OCI-LY7 (cell line): ENCODE measurements at regions not wholly inside any gene's neighbourhood (a gene's known extent, or its start where the extent isn't known, plus 50 kb on each side); places are given as distances from the start of the nearest gene placed in this dataset.

ENCODE experiments used
- BruUV-seq: library from RNA; stranded (reverse); fragments of 400-500 nt; replicated peaks from 2 replicates; lab custom pipeline; 2021; lab: Mats Ljungman, UMichigan
- CTCF ChIA-PET: fragments of 300-600 bp; sonication (Branson Sonifier 250); formaldehyde crosslinking; loops from one replicate; lab custom pipeline; 2022; ENCODE audit warnings: antibody characterized with exemption; ENCODE audit not compliant: unreplicated experiment; lab: Charles Lee
- POLR2A ChIA-PET: fragments of 300-600 bp; sonication (Branson Sonifier 250); formaldehyde crosslinking; loops from one replicate; lab custom pipeline; 2022; ENCODE audit warnings: antibody characterized with exemption; lab: Charles Lee
- DNase-seq: peaks from one replicate; pipeline ENCODE4 v3.0.0-alpha.2; 2015; ENCODE audit warnings: low spot score
- H2AFZ ChIP-seq: fragments of 200-600 bp; sonication (generic), shearing (Covaris generic); 2 replicates; pipeline ENCODE4 v1.6.1; 2014; ENCODE audit warnings: mild to moderate bottlenecking, antibody characterized with exemption, low read length, moderate library complexity
- H3K27ac ChIP-seq: fragments of 200-600 bp; sonication (generic); 2 replicates; pipeline ENCODE4 v1.5.1; 2014; ENCODE audit warnings: mixed run types, low read depth, mild to moderate bottlenecking, moderate library complexity, low read length, inconsistent platforms; ENCODE audit not compliant: poor library complexity, severe bottlenecking
- H3K36me3 ChIP-seq: fragments of 200-600 bp; sonication (generic); 2 replicates; pipeline ENCODE4 v1.6.1; 2014; ENCODE audit warnings: mild to moderate bottlenecking, antibody characterized with exemption, low read length, moderate library complexity, mixed read lengths; ENCODE audit not compliant: insufficient read depth
- H3K4me1 ChIP-seq: fragments of 200-600 bp; sonication (generic); 2 replicates; pipeline ENCODE4 v1.5.1; 2014; ENCODE audit warnings: mild to moderate bottlenecking, low read length; ENCODE audit not compliant: insufficient read depth, poor library complexity, severe bottlenecking
- H3K4me2 ChIP-seq: fragments of 200-600 bp; sonication (generic); 2 replicates; pipeline ENCODE4 v1.6.1; 2014; ENCODE audit warnings: mild to moderate bottlenecking, low read length
- H3K4me3 ChIP-seq: fragments of 200-600 bp; sonication (generic); 2 replicates; pipeline ENCODE4 v1.5.1; 2014; ENCODE audit warnings: mild to moderate bottlenecking, low read depth, low read length; ENCODE audit not compliant: poor library complexity, severe bottlenecking
- H3K79me2 ChIP-seq: fragments of 200-600 bp; sonication (generic); 2 replicates; pipeline ENCODE4 v1.6.1; 2016; ENCODE audit warnings: low read depth, mild to moderate bottlenecking, low read length, moderate library complexity, mixed read lengths; ENCODE audit not compliant: insufficient read depth
- H3K9me2 ChIP-seq: fragments of 200-600 bp; sonication (generic); 2 replicates; pipeline ENCODE4 v1.6.1; 2016; ENCODE audit warnings: mild to moderate bottlenecking, low read length, mixed read lengths; ENCODE audit not compliant: insufficient read depth
- H3K9me3 ChIP-seq: fragments of 200-600 bp; sonication (generic); 2 replicates; pipeline ENCODE4 v1.6.1; 2014; ENCODE audit warnings: mild to moderate bottlenecking, mixed run types, low read length, mixed read lengths
- H4K20me1 ChIP-seq: fragments of 200-600 bp; sonication (generic); 2 replicates; pipeline ENCODE4 v1.6.1; 2014; ENCODE audit warnings: mild to moderate bottlenecking, antibody characterized with exemption, low read length, moderate library complexity, mixed read lengths; ENCODE audit not compliant: insufficient read depth
- EZH2phosphoT487 ChIP-seq: fragments of 200-600 bp; sonication (generic); IDR thresholded peaks from 2 replicates; pipeline ENCODE4 v1.6.1; 2018; ENCODE audit warnings: low read depth, borderline replicate concordance, mild to moderate bottlenecking, mixed run types, antibody characterized with exemption, low read length, moderate library complexity, mixed read lengths
- intact Hi-C: fragments of 100-400 bp; cut with micrococcal nuclease; formaldehyde crosslinking; loops from one replicate; pipeline ENCODE4 v1.10.0; 2022; ENCODE audit not compliant: unreplicated experiment
- TF ChIP-seq, protein P1 (sequence below): fragments of 200-600 bp; sonication (generic); conservative IDR thresholded peaks from 2 replicates; pipeline ENCODE4 v1.5.1; 2014; ENCODE audit warnings: mild to moderate bottlenecking, antibody characterized with exemption, low read length, moderate library complexity, mixed read lengths

DNA sequence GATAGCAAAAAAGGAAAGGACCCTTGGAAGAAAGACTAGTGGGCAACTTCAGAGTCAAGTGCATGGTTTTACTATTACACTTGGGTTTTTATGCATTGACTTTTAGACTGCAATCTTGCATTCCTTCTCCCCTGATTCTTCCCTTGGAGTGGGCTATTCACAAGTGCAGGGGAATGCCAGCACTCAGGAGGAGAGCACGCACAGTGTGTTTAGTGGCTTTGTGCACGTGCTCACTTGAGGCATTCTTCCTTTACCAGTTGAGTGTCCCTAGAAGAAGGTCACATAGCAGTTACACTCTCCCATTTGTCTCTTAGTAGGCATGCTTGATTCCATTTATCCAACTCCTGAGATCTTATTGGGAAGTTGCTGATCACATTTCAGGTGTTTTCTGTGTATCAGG, 351.1 kb upstream of the HSFY2 start:
- intact Hi-C loops: no loop called here
- CTCF ChIA-PET: no interaction called here
- Histone ChIP-seq H3K4me1 (no peaks in the 10 kb centered on the region), H3K9me2 (no peaks in the 10 kb centered on the region), H3K9me3 (no peaks in the 10 kb centered on the region), H3K4me3 (no peak overlapping the region), H4K20me1 (no peaks in the 10 kb centered on the region), H3K79me2 (no peaks in the 10 kb centered on the region), H3K36me3 (no peaks in the 10 kb centered on the region), H2AFZ (no peak overlapping the region), H3K4me2 (no peak overlapping the region), H3K27ac (no peak overlapping the region)
- no TSS peak for BruUV-seq
- TF ChIP-seq, protein P1, sequence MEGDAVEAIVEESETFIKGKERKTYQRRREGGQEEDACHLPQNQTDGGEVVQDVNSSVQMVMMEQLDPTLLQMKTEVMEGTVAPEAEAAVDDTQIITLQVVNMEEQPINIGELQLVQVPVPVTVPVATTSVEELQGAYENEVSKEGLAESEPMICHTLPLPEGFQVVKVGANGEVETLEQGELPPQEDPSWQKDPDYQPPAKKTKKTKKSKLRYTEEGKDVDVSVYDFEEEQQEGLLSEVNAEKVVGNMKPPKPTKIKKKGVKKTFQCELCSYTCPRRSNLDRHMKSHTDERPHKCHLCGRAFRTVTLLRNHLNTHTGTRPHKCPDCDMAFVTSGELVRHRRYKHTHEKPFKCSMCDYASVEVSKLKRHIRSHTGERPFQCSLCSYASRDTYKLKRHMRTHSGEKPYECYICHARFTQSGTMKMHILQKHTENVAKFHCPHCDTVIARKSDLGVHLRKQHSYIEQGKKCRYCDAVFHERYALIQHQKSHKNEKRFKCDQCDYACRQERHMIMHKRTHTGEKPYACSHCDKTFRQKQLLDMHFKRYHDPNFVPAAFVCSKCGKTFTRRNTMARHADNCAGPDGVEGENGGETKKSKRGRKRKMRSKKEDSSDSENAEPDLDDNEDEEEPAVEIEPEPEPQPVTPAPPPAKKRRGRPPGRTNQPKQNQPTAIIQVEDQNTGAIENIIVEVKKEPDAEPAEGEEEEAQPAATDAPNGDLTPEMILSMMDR: no peak
- TF ChIP-seq EZH2phosphoT487: no peak
- POLR2A ChIA-PET: no interaction called here
- DNase-seq: no peak

DNA sequence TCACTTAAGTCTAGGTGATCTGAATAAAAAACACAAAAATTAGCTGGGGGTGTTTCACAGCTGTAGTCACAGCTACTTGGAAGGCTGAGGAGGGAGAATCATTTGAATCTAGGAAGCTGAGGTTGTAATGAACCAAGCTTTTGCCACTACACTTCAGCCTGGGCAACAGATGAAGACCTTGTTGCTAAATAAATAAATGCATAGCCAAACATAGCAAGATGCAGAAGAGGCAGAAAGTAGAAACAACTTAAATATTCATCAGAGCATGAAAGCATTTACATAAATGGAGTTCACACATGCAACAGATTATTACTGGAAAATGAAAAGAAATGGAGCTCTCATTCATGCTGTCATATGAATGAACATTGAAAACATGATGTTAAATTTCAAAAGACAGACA, 348.9 kb upstream of the HSFY2 start:
- H3K27ac ChIP-seq: no peak overlapping the region
- no peaks in the 10 kb centered on the region for H3K9me3 ChIP-seq
- H3K4me2 ChIP-seq: no peak overlapping the region
- BruUV-seq: no TSS peak
- H2AFZ ChIP-seq: no peak overlapping the region
- intact Hi-C loops: no loop called here
- CTCF ChIA-PET: no interaction called here
- H3K4me3 ChIP-seq: no peak overlapping the region
- no peak for TF ChIP-seq EZH2phosphoT487
- TF ChIP-seq, protein P1: no peak
- no peaks in the 10 kb centered on the region for H3K36me3 ChIP-seq
- no peaks in the 10 kb centered on the region for H3K4me1 ChIP-seq
- H4K20me1 ChIP-seq: no peaks in the 10 kb centered on the region
- H3K79me2 ChIP-seq: no peaks in the 10 kb centered on the region
- POLR2A ChIA-PET: no interaction called here
- no peak for DNase-seq
- H3K9me2 ChIP-seq: no peaks in the 10 kb centered on the region

DNA sequence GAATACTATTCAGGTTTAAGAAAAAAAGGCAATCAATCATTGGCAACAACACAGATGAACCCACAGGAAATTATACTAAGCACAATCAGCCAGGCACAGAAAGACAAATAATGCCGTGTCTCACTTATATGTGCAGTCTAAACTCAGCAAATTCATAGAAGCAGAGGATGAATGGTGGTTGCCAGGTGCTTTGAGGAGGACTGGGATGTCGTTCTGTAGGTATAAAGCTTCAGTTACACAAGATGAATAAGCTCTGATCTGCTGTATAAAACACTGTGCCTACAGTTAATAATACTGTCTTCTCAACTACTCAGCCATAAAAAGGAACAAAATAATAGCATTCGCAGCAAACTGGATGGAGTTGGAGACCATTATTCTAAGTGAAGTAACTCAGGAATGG, 324.8 kb upstream of the HSFY2 start:
- H3K4me1 ChIP-seq: no peaks in the 10 kb centered on the region
- H3K79me2 ChIP-seq: no peaks in the 10 kb centered on the region
- no peaks in the 10 kb centered on the region for H3K9me3 ChIP-seq
- no peaks in the 10 kb centered on the region for H4K20me1 ChIP-seq
- intact Hi-C loops: no loop called here
- H3K27ac ChIP-seq: no peak overlapping the region
- no peaks in the 10 kb centered on the region for H3K9me2 ChIP-seq
- no peak overlapping the region for H3K4me3 ChIP-seq
- BruUV-seq: no TSS peak
- H2AFZ ChIP-seq: no peak overlapping the region
- no peak overlapping the region for H3K4me2 ChIP-seq
- no peak for DNase-seq
- ChIA-PET CTCF (no interaction called here), POLR2A (no interaction called here)
- TF ChIP-seq, protein P1: no peak
- no peak for TF ChIP-seq EZH2phosphoT487
- no peaks in the 10 kb centered on the region for H3K36me3 ChIP-seq
